BJ (cell line): ENCODE measurements at regions not wholly inside any gene's neighbourhood (a gene's known extent, or its start where the extent isn't known, plus 50 kb on each side); places are given as distances from the start of the nearest gene placed in this dataset.

Source experiments
- CTCF ChIA-PET: fragments of 350-600 bp; formaldehyde crosslinking; extraction: SDS; loops from one replicate; lab custom pipeline; 2021; ENCODE audit warnings: antibody characterized with exemption, inconsistent platforms; lab: Yijun Ruan, JAX
- POLR2A ChIA-PET: fragments of 300-600 bp; sonication (Branson Sonifier 250); formaldehyde crosslinking; extraction: SDS; loops from one replicate; lab custom pipeline; 2021; ENCODE audit warnings: antibody characterized with exemption; lab: Charles Lee
- DNase-seq: peaks from one replicate; pipeline ENCODE4 v3.0.0-alpha.2; 2011; ENCODE audit warnings: low read depth
- H3K27me3 ChIP-seq: 2 replicates; pipeline ENCODE4 v1.6.0; 2011; ENCODE audit warnings: low read length; ENCODE audit not compliant: control insufficient read depth, insufficient read depth
- H3K36me3 ChIP-seq: 2 replicates; pipeline ENCODE4 v1.5.1; 2011; ENCODE audit warnings: low read length; ENCODE audit not compliant: control insufficient read depth, insufficient read depth
- H3K4me3 ChIP-seq: 2 replicates; pipeline ENCODE4 v1.5.1; 2011; ENCODE audit warnings: low read depth, mild to moderate bottlenecking, control low read depth, low read length
- CTCF ChIP-seq: IDR thresholded peaks from 2 replicates; pipeline ENCODE4 v1.5.1; 2011; ENCODE audit warnings: low read depth, mild to moderate bottlenecking, control low read depth, inconsistent platforms, low read length, moderate library complexity; ENCODE audit not compliant: insufficient read depth

- TF ChIP-seq CTCF = 0 out of 2 replicates have a peak, but pooled peaks have one; percentile 13
- no peaks in the 10 kb centered on the region for H3K27me3 ChIP-seq
- no peak overlapping the region for H3K4me3 ChIP-seq
- ChIA-PET POLR2A (no interaction called here), CTCF (interaction anchor here (0.6 to 0.9 kb wide), 2 partner anchors 78 to 579 kb away, joined by 3 to 4 read pairs; no protein-coding TSS in a partner anchor)
- no peaks in the 10 kb centered on the region for H3K36me3 ChIP-seq
- no peak for DNase-seq
Observed at GRCh38 chr2:49255409-49255971, 101.2 kb upstream of the FSHR start.

GRCh38 chr2:49254401-49254800 lies 100.1 kb upstream of the FSHR start:
- no peak for DNase-seq
- no peaks in the 10 kb centered on the region for H3K36me3 ChIP-seq
- no peak for TF ChIP-seq CTCF
- POLR2A ChIA-PET = no interaction called here
- H3K4me3 ChIP-seq = no peak overlapping the region
- no peaks in the 10 kb centered on the region for H3K27me3 ChIP-seq
- CTCF ChIA-PET = interaction anchor here (0.6 kb wide), 1 partner anchor 162 kb away, joined by 3 read pairs; no protein-coding TSS in a partner anchor

DNA sequence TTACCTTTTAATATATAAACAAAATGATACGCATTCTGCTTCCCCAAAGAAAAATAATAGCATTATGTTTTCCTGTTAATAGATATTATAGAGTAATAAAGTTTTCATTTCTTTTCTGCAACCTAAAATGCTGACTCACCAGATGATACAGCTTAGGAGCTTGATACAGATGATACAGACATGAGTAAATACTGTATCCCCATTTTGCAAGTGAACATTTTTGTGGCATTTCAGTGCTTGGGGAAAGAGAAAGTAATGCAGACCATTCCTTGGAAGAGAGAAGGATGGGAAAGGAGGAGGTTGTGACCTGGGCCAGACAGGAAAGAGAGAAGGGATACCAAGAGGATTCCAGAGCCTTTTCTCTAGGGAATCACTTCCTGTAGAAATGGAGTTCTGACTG lies 97.5 kb upstream of the FSHR start:
- CTCF ChIA-PET = no interaction called here
- DNase-seq = peak; percentile 69
- TF ChIP-seq CTCF = no peak
- POLR2A ChIA-PET = no interaction called here
- Histone ChIP-seq H3K4me3 (no peak overlapping the region), H3K27me3 (no peaks in the 10 kb centered on the region), H3K36me3 (no peaks in the 10 kb centered on the region)

DNA sequence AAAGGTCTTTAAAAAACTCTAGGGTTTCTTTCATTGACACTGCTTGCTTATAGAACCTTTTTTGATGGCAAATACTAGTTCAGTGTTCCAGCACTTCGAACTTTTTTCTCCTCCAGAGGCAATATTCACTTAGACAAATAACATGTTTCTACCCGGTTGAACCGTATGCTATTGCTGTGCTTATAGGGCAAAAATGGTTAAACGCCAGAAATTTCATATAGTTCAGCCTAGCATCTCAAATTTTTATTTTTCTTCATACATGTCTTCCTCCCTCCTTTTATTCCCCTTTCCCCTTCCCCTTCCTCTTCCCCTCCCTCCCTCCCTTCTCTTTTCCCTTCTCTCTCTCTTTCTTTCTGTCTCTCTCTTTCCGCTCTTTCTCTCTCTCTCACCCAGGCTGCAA lies 96.9 kb upstream of the FSHR start:
- ChIA-PET POLR2A (no interaction called here), CTCF (no interaction called here)
- Histone ChIP-seq H3K4me3 (no peak overlapping the region), H3K36me3 (no peaks in the 10 kb centered on the region), H3K27me3 (no peaks in the 10 kb centered on the region)
- DNase-seq = no peak
- TF ChIP-seq CTCF = no peak

- no peak for TF ChIP-seq CTCF
- Histone ChIP-seq H3K36me3 (no peaks in the 10 kb centered on the region), H3K4me3 (no peak overlapping the region), H3K27me3 (no peaks in the 10 kb centered on the region)
- ChIA-PET POLR2A (no interaction called here), CTCF (interaction anchor here (0.6 kb wide), 1 partner anchor 21 kb away, joined by 3 read pairs; no protein-coding TSS in a partner anchor)
- DNase-seq = peak; percentile 91
Observed at GRCh38 chr2:49248506-49248905, 94.2 kb upstream of the FSHR start.
